ENCODE measurements at regions not wholly inside any gene's neighbourhood (a gene's known extent, or its start where the extent isn't known, plus 50 kb on each side); places are given as distances from the start of the nearest gene placed in this dataset.
A peak's percentile ranks its signal among the peaks of the same experiment; 100 is the strongest.

GRCh38 chr7:97310-97841, 95.0 kb upstream of the FAM20C start:
- no peak overlapping the region for H3K4me3 ChIP-seq (ENCODE audit: insufficient read depth, low read depth, low read length)
- DNase-seq (ENCODE audit: low read depth): no peak
- H3K4me2 ChIP-seq (ENCODE audit: low read length): no peak overlapping the region
- Mint-ChIP-seq H3K27me3 (ENCODE audit: low read depth, unreplicated experiment) (peaks cover 41% of the 10 kb centered on the region), H3K9me3 (ENCODE audit: unreplicated experiment) (peaks cover 13% of the 10 kb centered on the region), H3K4me3 (ENCODE audit: unreplicated experiment) (no peak overlapping the region), H3K27ac (ENCODE audit: unreplicated experiment) (no peak overlapping the region), H3K36me3 (ENCODE audit: low read depth, unreplicated experiment) (peaks cover 6% of the 10 kb centered on the region), H3K4me1 (ENCODE audit: low read depth, unreplicated experiment) (peaks cover 16% of the 10 kb centered on the region)
- H3K27me3 ChIP-seq (ENCODE audit: insufficient read depth, low read length): no peaks in the 10 kb centered on the region
- H3K36me3 ChIP-seq (ENCODE audit: insufficient read depth, low read length): no peaks in the 10 kb centered on the region
- peaks cover 14% of the 10 kb centered on the region for H3K79me2 ChIP-seq (ENCODE audit: insufficient read depth, low read length)
- H3K27ac ChIP-seq (ENCODE audit: low read depth, low read length): no peak overlapping the region
- peaks cover 37% of the 10 kb centered on the region for H3K4me1 ChIP-seq (ENCODE audit: insufficient read depth, low read length)
- no peak overlapping the region for H3K9ac ChIP-seq (ENCODE audit: low read length)
- H2AFZ ChIP-seq (ENCODE audit: low read depth, low read length): no peak overlapping the region
- no peak for TF ChIP-seq EZH2 (IDR thresholded peaks at IDR 0.05; ENCODE audit: insufficient read depth, low read length)
- H3K9me3 ChIP-seq (ENCODE audit: insufficient read depth, low read depth, low read length): no peaks in the 10 kb centered on the region
- FAIRE-seq: no peak
- no peaks in the 10 kb centered on the region for H4K20me1 ChIP-seq (ENCODE audit: insufficient read depth, low read length)

DNA sequence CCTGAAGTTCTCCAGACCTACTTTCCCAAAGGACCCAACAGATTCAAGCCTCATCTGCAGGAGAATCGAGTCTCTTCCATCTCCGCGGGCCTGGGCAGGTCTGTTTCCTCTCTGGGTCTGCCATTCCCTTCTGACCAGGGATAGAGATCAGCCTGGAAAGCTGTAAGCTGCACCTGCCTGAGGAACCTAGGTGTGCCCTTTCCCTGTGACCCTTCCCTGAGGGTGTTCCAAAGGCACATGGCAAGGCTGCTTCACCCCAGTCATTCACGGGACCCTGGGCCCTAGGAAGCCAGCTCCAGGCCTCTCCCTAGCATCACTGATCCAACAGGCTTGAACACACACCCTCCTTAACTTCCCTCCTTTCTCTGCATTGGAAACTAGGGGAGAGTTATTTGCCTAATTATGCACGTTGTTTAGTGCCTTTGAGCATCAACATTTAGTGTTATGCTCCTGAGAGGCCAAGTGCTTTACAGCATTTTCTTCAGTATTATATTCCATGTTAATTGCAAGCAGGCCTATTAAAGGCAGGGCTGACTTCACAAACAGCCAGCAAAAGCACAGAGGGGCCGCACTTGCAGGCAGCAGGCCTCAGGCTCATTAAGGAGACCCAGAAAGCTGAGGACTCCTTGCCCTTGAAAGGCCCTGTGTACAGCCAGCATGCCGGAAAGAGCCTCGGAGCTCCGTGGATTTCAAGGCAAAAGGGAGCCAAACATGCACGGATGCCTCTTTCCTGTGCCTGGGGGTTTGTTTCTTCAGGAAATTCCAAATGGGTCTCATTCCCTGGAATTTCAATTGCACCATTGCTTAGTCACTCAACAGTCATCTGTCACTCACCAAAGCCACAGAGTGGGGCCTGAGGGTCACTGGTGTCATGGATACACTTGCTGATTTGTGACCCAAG, 91.0 kb upstream of the FAM20C start:
- Histone ChIP-seq H3K79me2 (ENCODE audit: insufficient read depth, low read length) (no peaks in the 10 kb centered on the region), H2AFZ (ENCODE audit: low read depth, low read length) (peak overlapping the region; percentile 77), H4K20me1 (ENCODE audit: insufficient read depth, low read length) (no peaks in the 10 kb centered on the region), H3K36me3 (ENCODE audit: insufficient read depth, low read length) (no peaks in the 10 kb centered on the region), H3K9ac (ENCODE audit: low read length) (peak overlapping the region; percentile 46), H3K9me3 (ENCODE audit: insufficient read depth, low read depth, low read length) (no peaks in the 10 kb centered on the region), H3K27ac (ENCODE audit: low read depth, low read length) (peak overlapping the region; percentile 40), H3K4me3 (ENCODE audit: insufficient read depth, low read depth, low read length) (no peak overlapping the region), H3K4me2 (ENCODE audit: low read length) (peak overlapping the region; percentile 55), H3K27me3 (ENCODE audit: insufficient read depth, low read length) (no peaks in the 10 kb centered on the region), H3K4me1 (ENCODE audit: insufficient read depth, low read length) (peaks cover 10% of the 10 kb centered on the region)
- TF ChIP-seq EZH2 (IDR thresholded peaks at IDR 0.05; ENCODE audit: insufficient read depth, low read length) (no peak), CTCF (IDR thresholded peaks at IDR 0.05; ENCODE audit: insufficient read depth, low read depth, low read length) (no peak)
- peaks cover 6% of the 10 kb centered on the region for H3K9me3 Mint-ChIP-seq (ENCODE audit: unreplicated experiment)
- H3K4me1 Mint-ChIP-seq (ENCODE audit: low read depth, unreplicated experiment): peaks cover 13% of the 10 kb centered on the region
- H3K27me3 Mint-ChIP-seq (ENCODE audit: low read depth, unreplicated experiment): peaks cover 27% of the 10 kb centered on the region
- H3K36me3 Mint-ChIP-seq (ENCODE audit: low read depth, unreplicated experiment): peaks cover 3% of the 10 kb centered on the region
- peak; percentile 70 for DNase-seq (ENCODE audit: low read depth)
- FAIRE-seq: peak; percentile 74
- no peak overlapping the region for H3K4me3 Mint-ChIP-seq (ENCODE audit: unreplicated experiment)
- no peak overlapping the region for H3K27ac Mint-ChIP-seq (ENCODE audit: unreplicated experiment)

- no peak for DNase-seq (ENCODE audit: low read depth)
- Histone ChIP-seq H3K27me3 (ENCODE audit: insufficient read depth, low read length) (no peaks in the 10 kb centered on the region), H3K9me3 (ENCODE audit: insufficient read depth, low read depth, low read length) (no peaks in the 10 kb centered on the region), H3K79me2 (ENCODE audit: insufficient read depth, low read length) (no peaks in the 10 kb centered on the region), H4K20me1 (ENCODE audit: insufficient read depth, low read length) (no peaks in the 10 kb centered on the region), H3K9ac (ENCODE audit: low read length) (no peak overlapping the region), H3K4me1 (ENCODE audit: insufficient read depth, low read length) (peaks cover 10% of the 10 kb centered on the region), H2AFZ (ENCODE audit: low read depth, low read length) (no peak overlapping the region), H3K4me2 (ENCODE audit: low read length) (peak overlapping the region; percentile 55), H3K27ac (ENCODE audit: low read depth, low read length) (no peak overlapping the region), H3K4me3 (ENCODE audit: insufficient read depth, low read depth, low read length) (no peak overlapping the region), H3K36me3 (ENCODE audit: insufficient read depth, low read length) (no peaks in the 10 kb centered on the region)
- TF ChIP-seq CTCF (IDR thresholded peaks at IDR 0.05; ENCODE audit: insufficient read depth, low read depth, low read length) (no peak), EZH2 (IDR thresholded peaks at IDR 0.05; ENCODE audit: insufficient read depth, low read length) (no peak)
- peaks cover 13% of the 10 kb centered on the region for H3K4me1 Mint-ChIP-seq (ENCODE audit: low read depth, unreplicated experiment)
- peaks cover 3% of the 10 kb centered on the region for H3K36me3 Mint-ChIP-seq (ENCODE audit: low read depth, unreplicated experiment)
- peaks cover 26% of the 10 kb centered on the region for H3K27me3 Mint-ChIP-seq (ENCODE audit: low read depth, unreplicated experiment)
- FAIRE-seq: no peak
- H3K9me3 Mint-ChIP-seq (ENCODE audit: unreplicated experiment): peaks cover 2% of the 10 kb centered on the region
- H3K27ac Mint-ChIP-seq (ENCODE audit: unreplicated experiment): peak overlapping the region; percentile 23
- no peak overlapping the region for H3K4me3 Mint-ChIP-seq (ENCODE audit: unreplicated experiment)
These were observed 90.2 kb upstream of the FAM20C start for GRCh38 chr7:102047-102711.
